LNCAP (cell line): ENCODE measurements at regions not wholly inside any gene's neighbourhood (a gene's known extent, or its start where the extent isn't known, plus 50 kb on each side); places are given as distances from the start of the nearest gene placed in this dataset.

Experiments
- TF ChIP-seq, protein P1 (sequence below): fragments of 450-650 bp; IDR thresholded peaks from 2 replicates; pipeline ENCODE4 v1.5.1; 2017; ENCODE audit warnings: mild to moderate bottlenecking

DNA sequence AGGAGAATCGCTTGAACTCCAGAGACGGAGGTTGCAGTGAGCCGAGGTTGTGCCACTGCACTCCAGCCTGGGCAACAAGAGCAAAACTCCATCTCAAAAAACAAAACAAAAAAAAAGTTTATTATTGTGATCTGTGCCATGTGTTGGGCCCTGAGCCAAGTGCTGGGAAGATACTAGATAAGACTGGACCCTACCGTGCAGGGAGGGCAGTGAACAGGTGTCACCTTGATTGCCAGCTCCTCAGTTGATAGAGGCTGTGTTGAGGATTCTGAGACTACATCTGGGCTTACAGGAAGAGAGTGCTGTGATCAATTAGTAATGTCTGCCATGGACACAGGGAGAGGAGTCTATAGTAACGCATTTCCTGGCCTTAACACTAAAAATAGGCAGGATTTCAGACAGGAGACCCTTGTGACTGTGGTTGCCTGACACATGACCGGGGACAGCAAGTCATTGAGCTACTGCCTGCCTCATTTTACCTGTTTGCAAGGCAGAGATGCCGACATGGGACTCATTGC, 201.5 kb downstream of the C9orf50 start:
- TF ChIP-seq, protein P1, sequence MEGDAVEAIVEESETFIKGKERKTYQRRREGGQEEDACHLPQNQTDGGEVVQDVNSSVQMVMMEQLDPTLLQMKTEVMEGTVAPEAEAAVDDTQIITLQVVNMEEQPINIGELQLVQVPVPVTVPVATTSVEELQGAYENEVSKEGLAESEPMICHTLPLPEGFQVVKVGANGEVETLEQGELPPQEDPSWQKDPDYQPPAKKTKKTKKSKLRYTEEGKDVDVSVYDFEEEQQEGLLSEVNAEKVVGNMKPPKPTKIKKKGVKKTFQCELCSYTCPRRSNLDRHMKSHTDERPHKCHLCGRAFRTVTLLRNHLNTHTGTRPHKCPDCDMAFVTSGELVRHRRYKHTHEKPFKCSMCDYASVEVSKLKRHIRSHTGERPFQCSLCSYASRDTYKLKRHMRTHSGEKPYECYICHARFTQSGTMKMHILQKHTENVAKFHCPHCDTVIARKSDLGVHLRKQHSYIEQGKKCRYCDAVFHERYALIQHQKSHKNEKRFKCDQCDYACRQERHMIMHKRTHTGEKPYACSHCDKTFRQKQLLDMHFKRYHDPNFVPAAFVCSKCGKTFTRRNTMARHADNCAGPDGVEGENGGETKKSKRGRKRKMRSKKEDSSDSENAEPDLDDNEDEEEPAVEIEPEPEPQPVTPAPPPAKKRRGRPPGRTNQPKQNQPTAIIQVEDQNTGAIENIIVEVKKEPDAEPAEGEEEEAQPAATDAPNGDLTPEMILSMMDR = no peak

DNA sequence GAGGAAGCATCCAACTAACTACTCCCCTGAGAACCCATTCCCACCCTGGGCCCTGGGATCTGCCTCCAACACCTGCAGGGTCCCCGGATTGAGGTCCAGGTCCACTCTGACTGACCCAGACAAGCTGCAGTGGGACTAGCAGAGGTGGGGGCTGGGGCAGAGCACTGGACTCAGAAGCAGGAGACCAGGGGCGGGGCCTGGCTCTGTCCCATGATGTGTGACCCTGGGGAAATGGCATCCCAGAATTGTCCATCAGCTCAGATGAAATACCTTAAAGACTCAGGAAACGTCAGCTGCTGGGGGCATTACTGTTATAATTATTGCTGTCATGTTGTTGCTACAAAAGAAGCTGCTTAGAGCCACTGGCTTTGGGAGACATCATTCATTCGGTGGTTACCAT, 202.4 kb downstream of the C9orf50 start:
- TF ChIP-seq, protein P1 = no peak

GRCh38 chr9:129416821-129417539, 203.9 kb downstream of the C9orf50 start:
- TF ChIP-seq, protein P1 = no peak

GRCh38 chr9:129415942-129416651, 204.8 kb downstream of the C9orf50 start:
- TF ChIP-seq, protein P1 = no peak

GRCh38 chr9:129414993-129415941, 205.6 kb downstream of the C9orf50 start:
- TF ChIP-seq, protein P1 = no peak

DNA sequence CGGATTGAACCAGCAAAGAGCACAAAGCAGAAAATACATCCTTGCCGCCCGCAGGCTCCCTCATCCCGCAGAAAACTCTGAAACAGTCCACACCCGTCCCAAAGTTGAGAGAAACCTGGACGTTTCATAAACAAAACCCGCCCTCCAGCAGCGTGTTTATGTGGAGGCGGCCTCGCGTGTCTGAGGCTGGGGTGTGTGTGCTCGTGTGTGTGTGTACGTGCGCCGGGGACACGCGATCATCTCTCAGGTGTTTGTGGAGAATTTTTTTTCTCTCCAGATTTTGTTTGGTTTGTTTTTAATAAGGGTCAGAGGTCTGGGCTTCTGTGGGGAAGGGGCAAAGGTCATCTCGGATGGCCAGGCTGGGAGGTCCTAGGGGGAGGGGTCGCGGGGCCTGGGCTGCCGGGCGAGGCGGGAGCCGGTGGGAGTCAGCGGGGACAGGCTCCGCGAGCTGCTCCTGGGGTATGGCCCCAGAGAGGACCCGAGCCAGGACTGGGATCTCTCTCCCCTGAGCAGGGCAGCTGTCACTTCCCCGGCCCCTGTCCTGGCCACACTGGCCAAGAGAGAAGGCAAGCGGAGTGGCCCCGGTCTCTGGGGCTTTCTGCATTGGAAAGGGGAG, 206.4 kb downstream of the C9orf50 start:
- TF ChIP-seq, protein P1 = no peak
